ENCODE measurements at regions not wholly inside any gene's neighbourhood (a gene's known extent, or its start where the extent isn't known, plus 50 kb on each side); places are given as distances from the start of the nearest gene placed in this dataset.

DNA sequence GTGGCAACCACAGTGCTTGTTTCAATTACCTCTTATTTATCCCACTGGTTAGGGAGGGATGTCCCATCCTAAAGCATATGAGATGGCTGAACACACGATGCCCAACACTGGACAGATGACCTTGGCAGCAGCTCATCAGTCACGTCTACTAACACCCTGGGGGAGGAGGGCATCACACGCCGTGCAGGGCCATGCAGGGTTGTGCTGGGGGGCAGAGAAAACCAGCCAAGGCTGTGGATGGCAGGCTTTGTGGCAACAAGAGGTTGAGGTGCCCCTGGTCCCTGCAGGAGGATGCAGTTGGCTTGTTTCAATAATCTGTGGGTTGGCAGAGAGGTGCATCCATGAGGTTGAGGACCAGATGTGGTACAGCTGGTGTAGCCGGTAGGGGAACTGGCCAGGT lies 293.7 kb upstream of the SULF2 start:
- DNase-seq (ENCODE audit: low spot score) = no peak

DNA sequence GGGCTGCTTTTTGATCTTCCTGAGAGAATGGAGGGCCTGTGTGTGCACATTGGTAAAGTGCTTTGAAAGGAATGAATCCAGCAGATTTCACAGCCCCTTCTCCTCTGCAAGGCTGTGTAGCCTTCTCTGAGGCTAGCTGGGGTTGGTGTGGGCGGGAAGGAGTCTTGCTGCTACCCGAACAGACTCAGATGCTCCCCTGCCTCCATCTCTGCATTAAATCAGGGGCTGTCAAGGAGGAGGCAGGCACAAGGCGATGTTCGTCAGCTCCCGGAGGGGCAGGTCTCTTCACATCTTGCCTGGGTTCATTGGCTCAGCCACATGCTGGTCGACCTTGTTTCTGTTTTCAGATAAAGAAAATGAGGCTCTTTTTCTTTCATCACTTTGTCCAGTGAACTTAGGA lies 291.5 kb upstream of the SULF2 start:
- no peak for DNase-seq (ENCODE audit: low spot score)

DNA sequence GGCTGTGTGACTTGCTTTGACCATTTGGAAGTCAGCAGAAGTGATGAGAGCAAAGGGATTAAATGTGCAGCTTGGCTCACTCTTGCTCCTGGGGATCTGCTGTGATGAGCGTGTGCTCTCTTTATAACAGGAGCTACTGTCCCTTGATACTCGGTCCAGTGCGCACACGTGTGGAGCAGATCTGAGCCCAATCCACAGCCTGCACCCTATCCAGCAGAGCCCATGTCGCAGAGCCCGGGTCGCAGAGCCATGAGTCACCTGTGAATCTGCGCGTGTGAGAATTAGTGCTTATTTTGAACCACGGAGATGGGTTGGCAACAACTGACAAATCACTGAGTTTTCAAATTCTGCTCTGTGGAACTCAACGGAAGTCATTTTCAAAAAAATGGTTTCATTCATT lies 291.0 kb upstream of the SULF2 start:
- DNase-seq (ENCODE audit: low spot score) = no peak

DNA sequence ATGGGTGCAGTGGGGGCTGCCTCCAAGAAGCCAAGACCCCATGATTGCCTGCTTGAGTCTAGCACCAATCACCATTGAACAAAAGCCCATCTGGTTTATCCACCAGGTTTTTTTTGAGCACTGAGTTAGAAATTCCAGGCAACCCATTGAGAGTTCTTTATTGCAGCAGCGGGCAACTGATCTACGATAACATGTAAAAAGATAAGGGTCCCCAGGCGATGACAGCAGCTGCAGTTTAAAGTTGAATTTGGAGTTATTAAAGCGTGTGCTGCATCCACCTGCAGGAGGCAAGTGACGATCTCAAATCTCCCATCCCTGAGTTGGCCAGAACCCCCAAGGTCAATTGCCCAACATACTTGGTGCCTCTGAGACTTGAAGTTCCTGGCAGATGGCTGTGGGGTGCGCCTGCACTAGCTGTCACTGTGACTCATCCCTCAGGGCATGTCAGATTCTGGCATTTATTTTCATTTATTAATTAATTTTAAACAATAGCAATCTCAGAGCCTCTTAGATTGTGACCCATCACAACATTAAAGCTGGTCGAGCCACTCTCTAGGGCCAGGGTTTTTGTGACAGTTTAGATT lies 290.4 kb upstream of the SULF2 start:
- no peak for DNase-seq (ENCODE audit: low spot score)

DNA sequence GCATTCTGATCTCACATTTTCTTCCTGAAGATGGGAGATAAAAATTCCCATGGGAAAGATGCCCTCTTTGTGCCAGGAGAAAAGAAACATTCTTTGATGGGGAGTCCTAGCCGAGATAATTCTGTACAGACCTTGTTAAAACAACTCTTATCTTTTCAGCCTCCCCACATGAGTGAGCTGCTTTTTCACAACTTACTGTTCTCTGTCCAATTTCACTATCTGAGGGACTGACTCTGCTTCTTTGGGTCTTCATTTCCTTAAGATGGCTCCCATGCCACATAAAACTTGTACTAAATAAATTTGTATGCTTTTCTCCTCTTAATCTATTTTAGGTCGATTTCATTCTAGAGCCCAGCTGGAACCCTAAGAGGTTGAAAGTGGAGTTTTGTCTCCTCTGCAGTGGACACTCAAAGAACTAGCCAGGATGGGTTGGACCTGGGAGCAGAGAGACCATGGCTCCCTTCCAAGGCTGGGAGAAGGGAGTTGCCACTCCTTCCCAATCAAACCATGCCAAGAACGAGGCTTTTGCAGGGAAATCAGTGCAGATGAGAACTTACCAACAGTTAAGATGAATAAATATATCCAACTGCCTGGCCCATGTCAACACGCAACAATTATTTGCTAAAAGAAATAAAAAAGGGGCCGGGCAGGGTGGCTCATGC lies 285.8 kb upstream of the SULF2 start:
- no peak for DNase-seq (ENCODE audit: low spot score)

DNA sequence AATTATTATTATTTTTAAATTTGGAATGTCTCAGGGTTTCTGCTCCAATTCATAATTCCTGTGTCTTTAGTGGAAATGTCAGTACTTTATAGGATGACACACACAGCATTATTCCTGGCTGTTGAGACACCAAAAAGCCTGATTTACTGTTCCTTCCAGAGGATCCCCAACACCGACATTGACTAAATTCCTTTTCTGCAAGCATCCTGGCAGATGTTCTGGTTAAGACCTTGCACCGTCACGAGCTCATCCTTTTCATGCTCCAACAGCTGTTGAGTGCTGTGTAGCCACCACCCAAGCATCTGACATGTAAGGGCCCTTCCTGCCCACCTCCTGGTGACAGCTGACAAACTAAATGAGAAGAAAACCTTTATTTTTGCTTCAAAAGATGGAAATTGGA lies 284.3 kb upstream of the SULF2 start:
- DNase-seq (ENCODE audit: low spot score) = no peak

DNA sequence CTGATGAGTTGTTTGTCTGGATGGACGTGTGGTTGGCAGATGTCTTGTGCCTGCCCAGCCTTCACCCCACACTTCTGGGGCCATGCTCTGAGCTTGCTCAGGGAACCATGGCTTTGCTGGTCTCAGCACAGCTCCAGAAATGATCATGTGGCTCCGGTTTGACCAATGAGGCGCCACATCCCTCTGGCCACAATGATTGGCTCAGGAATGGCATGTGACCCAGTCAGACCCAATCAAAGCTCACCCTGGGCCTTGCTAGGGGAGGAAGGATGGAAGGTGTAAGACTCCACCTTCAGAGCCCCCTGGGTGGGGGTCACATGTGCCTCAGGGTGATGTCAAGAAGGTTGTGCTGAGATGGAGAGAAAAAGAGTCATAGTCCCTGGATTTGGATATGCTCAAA lies 281.6 kb upstream of the SULF2 start:
- DNase-seq (ENCODE audit: low spot score) = no peak

DNA sequence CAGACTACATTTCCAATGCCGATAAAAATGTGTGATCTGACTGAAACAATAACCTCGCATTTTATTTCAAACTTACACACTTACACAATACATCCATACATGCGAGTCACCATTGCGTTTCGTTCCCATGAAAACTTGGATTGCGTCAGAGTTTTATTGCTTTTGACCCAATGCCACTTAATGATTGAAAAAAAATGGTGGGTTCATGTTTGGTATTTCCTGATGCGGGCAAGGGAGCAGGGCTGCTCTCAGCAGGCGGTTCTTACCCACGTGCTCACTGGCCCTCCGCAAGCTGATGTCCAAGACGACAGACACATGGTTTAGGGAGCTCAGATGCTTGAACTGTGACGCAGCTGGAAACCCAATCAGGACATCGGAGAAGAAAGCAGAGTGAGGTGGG lies 281.0 kb upstream of the SULF2 start:
- DNase-seq (ENCODE audit: low spot score) = peak; percentile 59

DNA sequence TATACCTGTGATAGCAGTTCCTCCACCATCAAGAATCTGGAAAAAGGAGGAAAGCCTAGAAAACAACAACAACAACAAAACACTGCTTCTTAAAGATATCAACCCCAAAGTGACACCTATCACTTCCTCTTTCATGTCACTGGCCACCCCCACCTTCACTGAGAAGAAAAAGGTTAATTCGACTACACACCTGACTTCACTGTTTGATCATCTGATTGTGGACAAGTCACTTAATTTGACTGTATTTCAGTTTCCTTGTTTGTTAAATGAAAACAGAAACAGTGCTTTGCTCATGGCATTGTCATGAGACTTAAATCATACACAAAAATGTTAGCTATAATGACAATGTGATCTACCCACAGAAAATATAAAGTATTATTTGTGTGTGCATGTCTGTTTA lies 280.6 kb upstream of the SULF2 start:
- DNase-seq (ENCODE audit: low spot score) = peak; percentile 51

DNA sequence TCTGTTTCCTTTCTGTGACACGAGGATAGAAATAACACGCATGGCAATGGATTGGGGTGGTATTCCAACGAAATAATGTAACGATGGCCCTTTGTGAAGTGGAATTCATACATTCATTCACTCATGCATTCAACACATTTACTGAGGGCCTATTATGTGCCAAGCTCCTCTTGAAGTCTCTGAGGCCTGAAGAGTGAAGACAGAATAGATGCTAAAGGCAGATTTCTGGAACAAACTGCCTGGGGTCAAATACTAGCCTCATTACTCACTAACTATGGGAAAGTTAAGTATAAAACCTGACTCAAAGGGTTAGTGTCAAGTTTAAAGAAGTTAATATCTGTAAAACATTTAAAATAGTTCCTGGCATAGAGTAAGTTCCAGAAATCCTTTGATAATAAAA lies 279.6 kb upstream of the SULF2 start:
- DNase-seq (ENCODE audit: low spot score) = peak; percentile 88

DNA sequence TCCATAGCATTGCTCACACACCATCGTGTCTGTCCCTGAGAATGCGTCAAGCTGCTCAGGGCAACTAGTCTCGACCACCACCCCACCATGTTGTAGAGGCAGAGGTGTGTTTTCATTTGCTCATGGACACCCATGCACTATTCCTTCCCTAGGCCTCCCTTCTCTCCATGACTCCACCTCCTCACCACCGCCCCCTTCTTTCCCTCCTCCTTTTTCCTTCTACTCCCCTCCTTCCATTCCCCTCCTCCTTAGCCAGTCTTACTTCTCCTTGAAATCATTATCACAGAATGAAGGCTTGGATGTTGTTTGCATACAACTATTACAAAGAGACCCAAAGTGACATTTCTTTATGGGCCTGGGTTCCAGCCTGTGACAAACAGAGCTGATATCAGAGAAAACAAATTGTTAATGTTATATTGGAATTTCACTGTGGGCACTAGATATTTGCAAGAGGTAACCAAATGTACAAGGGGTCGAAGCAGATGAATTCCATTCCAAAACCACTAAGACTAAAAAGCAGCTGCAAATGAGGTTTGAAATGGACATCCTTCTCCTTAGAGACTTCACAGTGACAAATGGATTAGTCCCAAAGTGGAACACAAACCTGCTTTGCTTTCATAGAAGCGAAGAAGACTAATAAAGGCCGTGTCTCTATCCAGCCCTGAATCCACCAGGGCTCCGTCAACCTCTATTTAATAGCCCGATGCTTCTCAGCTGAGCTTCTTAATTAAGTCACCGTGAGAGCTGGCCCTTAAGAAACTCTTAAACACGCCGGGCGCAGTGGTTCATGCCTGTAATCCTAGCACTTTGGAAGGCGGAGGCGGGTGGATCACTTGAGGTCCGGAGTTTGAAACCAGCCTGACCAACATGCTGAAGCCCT lies 275.8 kb upstream of the SULF2 start:
- DNase-seq (ENCODE audit: low spot score) = no peak

DNA sequence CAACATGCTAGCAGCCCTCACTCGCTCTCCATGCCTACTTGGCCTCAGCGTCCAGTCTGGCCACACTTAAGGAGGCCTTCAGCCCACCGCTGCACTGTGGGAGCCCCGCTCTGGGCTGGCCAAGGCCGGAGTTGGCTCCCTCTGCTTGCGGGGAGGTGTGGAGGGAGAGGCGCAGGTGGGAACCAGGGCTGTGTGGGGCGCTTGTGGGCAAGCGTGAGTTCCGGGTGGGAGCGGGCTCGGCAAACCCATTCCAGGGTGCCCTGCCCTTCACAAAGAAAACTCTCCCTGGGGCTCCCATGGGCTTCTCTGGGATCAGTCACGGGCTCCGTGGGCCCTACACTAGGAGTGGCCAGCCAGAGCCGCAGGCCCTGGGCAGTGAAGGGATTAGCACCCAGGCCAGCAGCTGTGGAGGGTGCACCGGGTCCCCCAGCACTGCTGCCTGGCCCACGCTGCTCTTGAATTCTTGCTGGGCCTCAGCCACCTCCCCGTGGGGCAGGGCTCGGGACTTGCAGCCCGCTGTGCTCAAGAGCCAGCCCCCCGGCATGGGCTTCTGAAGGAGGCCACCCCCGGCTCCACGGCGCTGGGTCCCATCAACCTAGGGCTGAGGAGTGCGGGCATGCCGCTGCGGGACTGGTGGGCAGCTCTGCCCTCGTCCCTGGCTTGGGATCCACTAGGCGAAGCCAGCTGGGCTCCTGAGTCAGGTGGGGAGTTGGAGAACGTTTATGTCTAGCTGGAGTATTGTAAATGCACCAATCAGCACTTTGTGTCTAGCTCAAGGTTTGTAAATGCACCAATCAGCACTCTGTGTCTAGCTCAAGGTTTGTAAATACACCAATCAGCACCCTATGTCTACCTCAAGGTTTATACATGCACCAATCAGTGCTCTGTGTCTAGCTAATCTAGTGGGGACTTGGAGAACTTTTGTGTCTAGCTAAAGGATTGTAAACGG lies 273.6 kb upstream of the SULF2 start:
- no peak for DNase-seq (ENCODE audit: low spot score)

DNA sequence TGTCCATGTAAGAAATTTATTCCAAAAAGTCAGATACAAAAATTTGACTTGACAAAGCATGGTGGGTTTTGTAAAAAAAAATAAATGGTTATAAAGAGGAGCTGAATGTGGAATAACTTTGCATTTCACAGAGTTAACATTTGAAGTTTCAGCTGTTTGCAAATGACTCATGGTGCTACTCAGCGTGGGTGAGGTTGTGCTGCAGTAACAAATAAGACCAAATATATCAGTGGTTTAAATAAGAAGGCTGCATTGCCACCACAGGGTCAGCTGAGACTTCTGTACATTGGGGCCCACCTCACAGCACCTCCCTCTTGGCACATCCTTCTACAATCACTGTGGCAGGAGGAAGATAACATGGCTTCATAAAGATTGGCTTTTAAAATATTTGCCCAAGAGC lies 272.5 kb upstream of the SULF2 start:
- DNase-seq (ENCODE audit: low spot score) = no peak

DNA sequence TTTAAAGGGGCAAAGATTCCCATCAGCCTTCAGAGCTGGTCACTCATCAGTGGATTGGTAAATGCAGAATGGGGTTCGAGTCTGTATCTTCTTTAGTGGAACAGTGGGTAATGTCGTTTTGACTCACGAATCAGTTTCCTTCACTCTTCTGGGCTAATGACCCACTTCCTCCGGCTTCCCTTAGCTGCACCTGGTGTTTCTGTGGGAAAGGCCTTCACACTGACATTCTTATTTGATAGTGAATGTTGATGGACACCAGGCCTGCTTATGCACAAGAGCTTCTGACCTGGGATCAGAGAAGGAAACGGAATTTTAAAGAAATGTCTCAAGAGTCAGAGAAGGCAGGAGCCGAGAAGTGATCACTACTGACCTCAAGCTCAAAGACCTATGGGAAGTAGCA lies 272.0 kb upstream of the SULF2 start:
- DNase-seq (ENCODE audit: low spot score) = no peak

DNA sequence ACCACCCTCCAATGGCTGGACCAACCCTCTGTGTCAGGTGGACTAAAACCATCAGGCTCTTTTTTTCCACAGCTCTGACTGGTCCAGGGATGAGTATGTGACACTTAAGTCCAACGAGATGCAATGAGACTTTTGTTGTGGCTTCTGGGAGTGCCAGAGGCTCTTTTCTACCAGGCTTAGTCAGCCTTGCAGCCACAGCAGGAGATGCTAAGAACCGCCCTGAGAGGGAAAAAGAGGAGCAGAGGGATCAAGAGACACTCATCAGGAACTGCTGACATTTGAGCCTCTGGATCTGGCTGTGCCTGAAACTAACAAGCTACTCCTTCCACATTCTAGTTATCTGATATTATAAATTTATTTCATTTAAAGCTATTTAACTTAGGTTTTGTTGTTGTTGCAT lies 270.9 kb upstream of the SULF2 start:
- no peak for DNase-seq (ENCODE audit: low spot score)

DNA sequence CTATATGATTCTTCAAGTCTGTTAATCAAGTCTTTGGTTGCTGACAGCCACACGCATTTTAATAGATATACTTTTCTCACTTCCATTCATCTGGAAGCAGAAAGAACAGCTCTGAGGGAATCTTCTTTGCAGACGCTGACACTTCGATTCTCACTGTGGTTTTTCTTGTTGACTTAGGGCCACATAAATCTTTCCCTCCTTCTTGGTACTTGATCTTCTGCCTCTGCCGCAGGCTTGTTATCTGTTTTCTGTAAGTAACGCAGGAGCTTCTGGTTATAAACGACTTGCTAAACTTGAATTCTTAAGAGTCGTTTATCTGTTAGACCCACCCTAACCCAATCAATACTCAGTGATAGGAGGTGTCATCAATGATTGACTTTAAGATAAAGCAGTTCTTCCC lies 268.8 kb upstream of the SULF2 start:
- no peak for DNase-seq (ENCODE audit: low spot score)

DNA sequence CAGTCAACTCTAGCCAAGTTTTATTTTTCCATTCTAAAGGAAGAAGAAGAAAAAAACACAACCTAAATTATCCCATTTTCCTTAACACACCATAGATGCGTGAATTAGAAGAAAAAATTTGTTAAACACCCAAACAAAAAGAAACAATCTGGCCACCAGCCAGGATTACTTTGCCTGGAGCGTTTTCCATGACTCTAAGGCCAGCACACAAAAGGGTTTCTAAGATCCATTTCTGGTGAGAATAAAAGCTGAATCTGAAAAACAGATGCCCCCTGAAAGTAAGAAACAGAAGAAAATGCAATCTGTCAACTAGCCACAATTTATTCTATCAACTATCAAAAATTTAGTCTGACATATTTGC lies 267.2 kb upstream of the SULF2 start:
- DNase-seq (ENCODE audit: low spot score) = no peak

DNA sequence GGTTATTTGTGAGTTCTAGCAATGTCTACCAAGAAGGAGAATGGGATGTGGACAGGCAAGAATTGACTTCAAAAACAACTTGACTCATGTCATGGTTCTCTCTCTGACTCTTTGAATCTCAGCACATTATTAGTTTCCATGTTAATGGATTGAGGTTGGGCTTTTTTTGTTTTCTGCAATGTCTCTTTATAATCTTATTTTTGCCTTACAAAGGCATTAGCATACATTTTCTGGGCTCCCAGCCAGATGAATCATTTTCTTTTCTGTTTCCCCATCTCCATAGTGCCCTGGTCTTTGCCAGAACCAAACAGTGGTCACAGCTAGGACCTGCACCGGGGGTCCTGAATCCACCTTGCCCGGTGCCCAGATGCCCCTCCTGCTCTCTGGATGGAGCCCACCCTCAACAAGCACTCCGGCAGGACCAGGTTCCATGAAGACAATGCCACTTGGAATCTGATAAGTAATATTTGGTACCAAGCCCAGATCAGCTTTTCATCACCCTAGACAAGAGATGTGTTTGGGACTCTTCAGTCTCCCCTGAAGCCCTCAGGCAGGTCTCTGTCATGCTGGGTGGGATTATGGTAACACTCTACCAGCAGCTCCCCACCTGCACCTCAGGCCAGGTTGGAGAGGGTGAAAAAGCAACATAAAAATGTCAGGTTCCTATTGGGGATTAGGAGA lies 266.7 kb upstream of the SULF2 start:
- peak; percentile 68 for DNase-seq (ENCODE audit: low spot score)

DNA sequence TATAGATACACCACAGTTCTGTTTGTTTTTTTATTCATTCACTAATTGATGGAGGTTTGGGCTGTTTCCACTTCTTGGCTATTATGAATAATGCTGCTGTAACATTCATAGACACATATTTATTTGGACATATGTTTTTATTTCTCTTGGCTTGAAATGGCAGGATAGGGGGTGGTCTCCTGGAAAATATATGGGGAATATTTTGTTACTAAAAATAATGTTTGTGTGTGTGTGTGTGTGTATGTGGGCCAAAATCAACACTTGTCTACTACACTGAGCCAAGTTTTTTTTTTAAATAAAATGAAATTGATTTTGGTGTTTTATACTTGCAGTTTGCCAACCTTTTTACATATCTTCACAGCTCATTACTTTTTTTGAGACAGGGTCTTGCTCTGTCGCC lies 264.4 kb upstream of the SULF2 start:
- no peak for DNase-seq (ENCODE audit: low spot score)

DNA sequence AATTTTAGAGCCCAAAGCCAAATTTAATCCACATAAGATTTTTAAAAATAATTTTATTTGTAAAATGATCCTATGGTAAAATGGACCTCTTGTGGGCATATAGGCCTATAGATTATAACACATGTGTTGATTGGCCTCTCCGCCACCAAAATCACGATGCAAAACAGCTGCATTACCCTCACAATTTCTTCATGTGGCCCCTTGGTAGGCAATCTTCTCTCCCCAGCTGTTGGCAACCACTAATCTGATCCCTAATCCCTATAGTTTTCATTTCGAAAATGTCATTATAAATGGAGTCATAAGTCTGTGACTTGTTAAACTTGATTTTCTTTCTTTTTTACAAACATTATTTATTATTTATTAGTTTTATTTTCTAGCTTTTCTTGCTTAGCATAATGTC lies 263.9 kb upstream of the SULF2 start:
- DNase-seq (ENCODE audit: low spot score) = no peak

DNA sequence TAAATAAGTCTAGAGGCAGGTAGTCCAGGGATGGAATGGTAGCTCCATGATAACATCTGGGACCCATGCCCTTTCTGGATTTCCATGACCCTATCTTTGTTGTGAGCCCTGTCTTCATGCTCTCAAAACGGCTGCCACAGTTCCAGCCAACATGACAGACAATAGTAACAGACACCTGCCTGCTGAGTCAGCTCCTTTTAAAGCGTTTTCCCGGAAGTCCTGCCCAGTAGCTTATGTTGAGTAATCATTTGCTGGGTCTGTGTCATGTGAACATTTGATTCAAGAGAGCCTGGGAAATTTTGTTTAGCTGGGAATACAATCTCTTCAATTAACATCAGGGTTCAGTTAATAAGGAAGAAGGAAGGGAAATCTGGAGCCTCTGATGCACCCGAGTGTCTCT lies 262.2 kb upstream of the SULF2 start:
- DNase-seq (ENCODE audit: low spot score) = no peak

DNA sequence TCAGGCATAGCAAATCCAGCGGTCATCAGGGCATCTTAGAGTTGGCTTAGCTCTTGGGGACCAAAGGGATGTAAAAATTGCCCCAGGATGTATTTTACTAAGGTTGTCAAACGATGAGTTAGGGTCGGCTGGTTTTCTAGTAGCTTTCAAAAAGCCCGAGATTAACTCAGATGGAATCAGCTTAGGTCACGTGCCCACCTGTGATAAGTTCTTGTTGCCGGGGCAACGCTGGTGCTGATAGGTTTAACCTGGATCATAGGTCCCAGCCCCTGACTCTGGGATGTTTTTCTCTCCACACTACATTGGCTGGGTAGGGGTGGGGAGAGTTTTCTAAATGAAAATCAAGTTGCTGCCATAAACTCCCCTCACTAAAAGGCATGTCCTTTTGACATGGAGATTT lies 257.3 kb upstream of the SULF2 start:
- DNase-seq (ENCODE audit: low spot score) = no peak
